NCI-H446 (cell line): ENCODE measurements at regions not wholly inside any gene's neighbourhood (a gene's known extent, or its start where the extent isn't known, plus 50 kb on each side); places are given as distances from the start of the nearest gene placed in this dataset.

Experiments used
- DNase-seq, 2 experiments: peaks; one replicate each; lab custom pipeline; 2025; lab: John Stamatoyannopoulos, UW

- no peak for DNase-seq
Observed at GRCh38 chr7:85508642-85509410, 322.0 kb upstream of the SEMA3D start.

- no peak for DNase-seq
Observed at GRCh38 chr7:85498031-85498430, 311.2 kb upstream of the SEMA3D start.

GRCh38 chr7:85489498-85489897 is 302.6 kb upstream of the SEMA3D start:
- DNase-seq: no peak

GRCh38 chr7:85488406-85488805 is 301.6 kb upstream of the SEMA3D start:
- DNase-seq: no peak

GRCh38 chr7:85483177-85483576 is 296.3 kb upstream of the SEMA3D start:
- DNase-seq: no peak

GRCh38 chr7:85480666-85481065 is 293.8 kb upstream of the SEMA3D start:
- DNase-seq: no peak

- DNase-seq: no peak
Observed at GRCh38 chr7:85479918-85480643, 293.2 kb upstream of the SEMA3D start.

- no peak for DNase-seq
Observed at GRCh38 chr7:85478530-85478929, 291.7 kb upstream of the SEMA3D start.

GRCh38 chr7:85475476-85475875 is 288.6 kb upstream of the SEMA3D start:
- no peak for DNase-seq

- no peak for DNase-seq
Observed at GRCh38 chr7:85475071-85475470, 288.2 kb upstream of the SEMA3D start.

- no peak for DNase-seq
Observed at GRCh38 chr7:85474234-85474633, 287.4 kb upstream of the SEMA3D start.

GRCh38 chr7:85471740-85472139 is 284.9 kb upstream of the SEMA3D start:
- no peak for DNase-seq

GRCh38 chr7:85471307-85471706 is 284.5 kb upstream of the SEMA3D start:
- DNase-seq: no peak

GRCh38 chr7:85469446-85470010 is 282.7 kb upstream of the SEMA3D start:
- DNase-seq: no peak

- peak in 1 of 2 experiments; percentile 19 for DNase-seq
Observed at GRCh38 chr7:85464042-85464651, 277.3 kb upstream of the SEMA3D start.

GRCh38 chr7:85462671-85463070 is 275.8 kb upstream of the SEMA3D start:
- no peak for DNase-seq

- DNase-seq: no peak
Observed at GRCh38 chr7:85457911-85458310, 271.1 kb upstream of the SEMA3D start.

GRCh38 chr7:85456254-85456653 is 269.4 kb upstream of the SEMA3D start:
- DNase-seq: no peak

- DNase-seq: no peak
Observed at GRCh38 chr7:85454904-85455303, 268.0 kb upstream of the SEMA3D start.

GRCh38 chr7:85452674-85453073 is 265.8 kb upstream of the SEMA3D start:
- DNase-seq: no peak

- no peak for DNase-seq
Observed at GRCh38 chr7:85449478-85449877, 262.6 kb upstream of the SEMA3D start.

GRCh38 chr7:85447004-85447403 is 260.1 kb upstream of the SEMA3D start:
- DNase-seq: no peak

- no peak for DNase-seq
Observed at GRCh38 chr7:85426487-85426960, 239.7 kb upstream of the SEMA3D start.
